Nephron (organoid): ENCODE measurements at regions not wholly inside any gene's neighbourhood (a gene's known extent, or its start where the extent isn't known, plus 50 kb on each side); places are given as distances from the start of the nearest gene placed in this dataset.
"Not testable (repeated sequence)": the region's sequence is repeated elsewhere in the genome, so short reads cannot be mapped to it uniquely, and the experiment has no call there.

ENCODE experiments used
- H3K27ac Mint-ChIP-seq, 3 experiments: 2 replicates each; pipeline ENCODE4 v1.8.0; 2020; ENCODE audit warnings: mixed read lengths in 3 of 3, mild to moderate bottlenecking in 2 of 3, moderate library complexity in 1 of 3
- H3K27me3 Mint-ChIP-seq: 2 replicates; pipeline ENCODE4 v1.8.0; 2021; ENCODE audit warnings: low read depth, mild to moderate bottlenecking, moderate library complexity, mixed read lengths
- H3K36me3 Mint-ChIP-seq: 2 replicates; pipeline ENCODE4 v1.8.0; 2020; ENCODE audit warnings: low read depth, mixed read lengths
- H3K4me1 Mint-ChIP-seq: 2 replicates; pipeline ENCODE4 v1.8.0; 2020; ENCODE audit warnings: mixed read lengths
- H3K4me3 Mint-ChIP-seq, 3 experiments: 2 replicates each; pipeline ENCODE4 v1.8.0; 2020; ENCODE audit warnings: mild to moderate bottlenecking in 3 of 3, mixed read lengths in 3 of 3, moderate library complexity in 2 of 3
- H3K9me3 Mint-ChIP-seq: 2 replicates; pipeline ENCODE4 v1.8.0; 2020; ENCODE audit warnings: mixed read lengths
- TF ChIP-seq, protein P1 (sequence below), 3 experiments: fragments of 200-600 bp; sonication (generic); IDR thresholded peaks; one replicate each; pipeline ENCODE4 v1.5.0; 2021; ENCODE audit warnings: antibody characterized with exemption in 3 of 3; ENCODE audit not compliant: unreplicated experiment in 3 of 3

DNA sequence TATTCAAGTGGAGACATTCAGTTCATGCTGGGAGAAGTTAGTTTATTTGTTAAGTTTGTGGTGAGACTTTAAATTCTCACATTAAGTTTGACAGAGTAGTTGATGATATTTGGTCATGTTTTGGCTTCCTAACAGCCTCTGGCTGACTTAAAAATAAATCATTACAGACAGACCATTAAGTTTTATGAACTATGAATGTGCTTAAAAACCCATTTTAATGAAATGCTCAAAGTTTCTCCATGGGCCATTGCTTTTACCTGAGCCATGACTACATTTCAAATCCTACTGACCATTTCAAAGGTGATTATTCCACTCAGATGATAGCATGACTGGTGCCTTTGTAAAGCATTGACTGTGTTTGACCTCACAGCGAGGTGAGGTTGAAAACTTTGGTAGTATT, 192.7 kb downstream of the LRRC70 start:
- H3K27me3 Mint-ChIP-seq: peaks cover 3% of the 10 kb centered on the region
- no peak overlapping the region for H3K4me3 Mint-ChIP-seq
- TF ChIP-seq, protein P1, sequence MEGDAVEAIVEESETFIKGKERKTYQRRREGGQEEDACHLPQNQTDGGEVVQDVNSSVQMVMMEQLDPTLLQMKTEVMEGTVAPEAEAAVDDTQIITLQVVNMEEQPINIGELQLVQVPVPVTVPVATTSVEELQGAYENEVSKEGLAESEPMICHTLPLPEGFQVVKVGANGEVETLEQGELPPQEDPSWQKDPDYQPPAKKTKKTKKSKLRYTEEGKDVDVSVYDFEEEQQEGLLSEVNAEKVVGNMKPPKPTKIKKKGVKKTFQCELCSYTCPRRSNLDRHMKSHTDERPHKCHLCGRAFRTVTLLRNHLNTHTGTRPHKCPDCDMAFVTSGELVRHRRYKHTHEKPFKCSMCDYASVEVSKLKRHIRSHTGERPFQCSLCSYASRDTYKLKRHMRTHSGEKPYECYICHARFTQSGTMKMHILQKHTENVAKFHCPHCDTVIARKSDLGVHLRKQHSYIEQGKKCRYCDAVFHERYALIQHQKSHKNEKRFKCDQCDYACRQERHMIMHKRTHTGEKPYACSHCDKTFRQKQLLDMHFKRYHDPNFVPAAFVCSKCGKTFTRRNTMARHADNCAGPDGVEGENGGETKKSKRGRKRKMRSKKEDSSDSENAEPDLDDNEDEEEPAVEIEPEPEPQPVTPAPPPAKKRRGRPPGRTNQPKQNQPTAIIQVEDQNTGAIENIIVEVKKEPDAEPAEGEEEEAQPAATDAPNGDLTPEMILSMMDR (IDR thresholded peaks at IDR 0.05; ENCODE audit: unreplicated experiment in 3 of 3): no peak
- H3K9me3 Mint-ChIP-seq: no peaks in the 10 kb centered on the region
- no peaks in the 10 kb centered on the region for H3K4me1 Mint-ChIP-seq
- peak overlapping the region in 1 of 3 experiments; percentile 11 for H3K27ac Mint-ChIP-seq
- no peaks in the 10 kb centered on the region for H3K36me3 Mint-ChIP-seq

DNA sequence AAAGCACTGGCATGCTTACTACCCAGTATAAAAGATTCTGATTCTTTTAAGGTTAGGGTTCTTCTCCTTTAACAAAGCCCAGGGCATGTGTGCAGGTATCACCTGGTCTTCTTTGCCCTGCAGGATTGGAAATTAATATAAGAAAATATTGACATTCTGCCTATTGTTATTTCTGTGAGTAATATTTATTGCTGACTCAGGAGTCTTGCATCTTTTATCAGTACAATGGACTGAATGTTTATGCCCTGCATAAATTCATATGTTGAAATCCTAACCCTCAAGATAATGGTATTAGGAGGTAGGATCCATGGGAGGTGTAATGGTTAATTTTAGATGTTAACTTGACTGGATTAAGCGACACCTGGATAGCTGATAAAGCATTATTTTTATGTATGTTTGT, 189.0 kb downstream of the LRRC70 start:
- H3K27ac Mint-ChIP-seq: no peak overlapping the region
- TF ChIP-seq, protein P1 (IDR thresholded peaks at IDR 0.05; ENCODE audit: unreplicated experiment in 3 of 3): no peak
- no peaks in the 10 kb centered on the region for H3K27me3 Mint-ChIP-seq
- H3K36me3 Mint-ChIP-seq: no peaks in the 10 kb centered on the region
- H3K9me3 Mint-ChIP-seq: no peaks in the 10 kb centered on the region
- no peaks in the 10 kb centered on the region for H3K4me1 Mint-ChIP-seq
- no peak overlapping the region for H3K4me3 Mint-ChIP-seq

DNA sequence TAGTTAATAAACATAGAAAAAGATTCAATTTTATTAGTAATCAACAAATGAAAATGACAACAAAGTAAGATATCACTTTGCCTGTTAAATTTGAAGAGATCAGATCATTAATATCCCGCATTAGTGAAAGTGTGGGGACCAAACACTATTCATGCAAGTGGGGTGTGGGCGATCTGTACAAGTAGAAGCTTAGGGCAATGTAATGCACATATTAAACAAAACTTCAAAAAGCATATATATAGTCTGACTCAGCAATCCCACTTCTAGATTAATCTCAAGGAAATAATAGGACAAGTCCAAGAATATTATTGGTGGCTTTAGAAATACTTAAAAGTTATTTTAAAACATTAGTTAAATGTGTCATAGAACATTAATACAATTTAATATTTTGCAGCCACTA, 188.5 kb downstream of the LRRC70 start:
- Mint-ChIP-seq H3K4me1 (no peaks in the 10 kb centered on the region), H3K36me3 (no peaks in the 10 kb centered on the region), H3K9me3 (no peaks in the 10 kb centered on the region), H3K27me3 (no peaks in the 10 kb centered on the region), H3K27ac (no peak overlapping the region), H3K4me3 (no peak overlapping the region)
- TF ChIP-seq, protein P1 (IDR thresholded peaks at IDR 0.05; ENCODE audit: unreplicated experiment in 3 of 3): no peak

DNA sequence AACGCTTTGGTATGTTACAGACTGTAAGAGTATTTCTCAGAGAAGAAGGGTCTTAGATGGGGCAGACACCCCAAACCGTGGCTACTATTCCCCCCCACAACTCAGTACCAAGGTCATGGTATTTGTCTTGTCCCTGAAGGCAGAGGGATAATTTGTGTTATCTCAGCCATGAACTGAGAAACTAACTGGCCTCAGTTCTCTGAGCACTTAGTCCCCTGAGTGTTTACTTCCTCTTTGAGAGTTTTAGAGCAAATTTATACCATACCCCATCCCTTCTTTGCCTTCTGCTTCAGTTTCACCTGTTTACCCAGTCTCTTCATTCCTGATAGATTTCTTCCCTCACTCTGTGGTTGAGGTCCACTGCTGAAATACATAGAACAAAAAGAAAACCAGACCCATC, 183.9 kb downstream of the LRRC70 start:
- H3K36me3 Mint-ChIP-seq: no peaks in the 10 kb centered on the region
- TF ChIP-seq, protein P1 (IDR thresholded peaks at IDR 0.05; ENCODE audit: unreplicated experiment in 3 of 3): no peak
- peaks cover 4% of the 10 kb centered on the region for H3K9me3 Mint-ChIP-seq
- no peaks in the 10 kb centered on the region for H3K27me3 Mint-ChIP-seq
- no peaks in the 10 kb centered on the region for H3K4me1 Mint-ChIP-seq
- H3K27ac Mint-ChIP-seq: no peak overlapping the region
- H3K4me3 Mint-ChIP-seq: no peak overlapping the region

DNA sequence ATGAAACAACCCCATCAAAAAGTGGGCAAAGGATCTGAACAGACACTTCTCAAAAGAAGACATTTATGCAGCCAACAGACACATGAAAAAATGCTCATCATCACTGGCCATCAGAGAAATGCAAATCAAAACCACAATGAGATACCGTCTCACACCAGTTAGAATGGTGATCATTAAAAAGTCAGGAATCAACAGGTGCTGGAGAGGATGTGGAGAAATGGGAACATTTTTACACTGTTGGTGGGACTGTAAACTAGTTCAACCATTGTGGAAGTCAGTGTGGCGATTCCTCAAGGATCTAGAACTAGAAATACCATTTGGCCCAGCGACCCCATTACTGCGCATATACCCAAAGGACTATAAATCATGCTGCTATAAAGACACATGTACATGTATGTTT, 179.1 kb downstream of the LRRC70 start:
- not testable (repeated sequence) for H3K4me3 Mint-ChIP-seq, H3K27me3 Mint-ChIP-seq, H3K4me1 Mint-ChIP-seq, H3K36me3 Mint-ChIP-seq, H3K27ac Mint-ChIP-seq
- peaks cover 27% of the 10 kb centered on the region for H3K9me3 Mint-ChIP-seq

DNA sequence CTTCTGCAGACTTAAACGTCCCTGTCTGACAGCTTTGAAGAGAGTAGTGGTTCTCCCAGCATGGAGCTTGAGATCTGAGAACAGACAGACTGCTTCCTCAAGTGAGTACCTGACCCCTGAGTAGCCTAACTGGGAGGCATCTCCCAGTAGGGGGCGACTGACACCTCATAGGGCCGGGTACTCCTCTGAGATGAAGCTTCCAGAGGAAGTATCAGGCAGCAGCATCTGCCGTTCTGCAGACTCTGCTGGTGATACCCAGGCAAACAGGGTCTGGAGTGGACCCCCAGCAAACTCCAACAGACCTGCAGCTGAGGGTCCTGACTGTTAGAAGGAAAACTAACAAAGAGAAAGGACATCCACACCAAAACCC, 174.4 kb downstream of the LRRC70 start:
- H3K27me3 Mint-ChIP-seq, H3K36me3 Mint-ChIP-seq, H3K4me3 Mint-ChIP-seq, H3K27ac Mint-ChIP-seq, H3K4me1 Mint-ChIP-seq: not testable (repeated sequence)
- H3K9me3 Mint-ChIP-seq: peaks cover 31% of the 10 kb centered on the region

DNA sequence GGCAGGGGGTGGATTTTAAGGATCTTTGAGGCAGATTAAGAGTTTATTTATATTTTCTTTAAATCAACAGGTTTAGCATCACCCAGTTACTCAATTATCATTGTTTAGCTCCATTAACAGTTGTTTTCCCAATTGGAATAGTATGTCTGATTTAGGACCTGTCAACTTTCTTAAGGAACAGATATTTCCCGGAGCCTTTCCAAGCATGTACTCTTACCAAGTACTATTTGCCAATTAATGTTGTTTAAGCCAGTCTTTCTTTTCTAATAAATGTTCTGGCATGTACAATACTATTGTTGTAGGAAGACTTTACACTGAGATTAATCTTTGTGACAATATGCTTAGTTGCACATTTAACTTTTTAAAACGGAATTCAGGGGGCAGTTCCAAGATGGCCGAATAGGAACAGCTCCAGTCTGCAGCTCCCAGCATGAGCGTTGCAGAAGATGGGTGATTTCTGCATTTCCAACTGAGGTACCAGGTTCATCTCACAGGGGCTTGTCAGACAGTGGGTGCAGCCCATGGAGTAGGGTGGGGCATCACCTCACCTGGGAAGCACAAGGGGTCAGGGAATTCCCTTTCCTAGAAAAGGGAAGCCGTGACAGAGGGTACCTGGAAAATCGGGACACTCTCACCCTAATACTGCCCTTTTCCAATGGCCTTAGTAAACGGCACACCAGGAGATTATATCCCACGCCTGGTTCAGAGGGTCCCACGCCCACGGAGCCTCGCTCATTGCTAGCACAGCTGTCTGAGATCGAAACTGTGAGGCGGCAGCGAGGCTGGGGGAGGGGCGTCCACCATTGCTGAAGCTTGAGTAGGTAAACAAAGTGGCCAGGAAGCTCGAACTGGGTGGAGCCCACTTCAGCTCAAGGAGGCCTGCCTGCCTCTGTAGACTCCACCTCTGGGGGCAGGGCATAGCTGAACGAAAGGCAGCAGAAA, 173.7 kb downstream of the LRRC70 start:
- peak overlapping the region; percentile 75 to 95 (median 84) for H3K27ac Mint-ChIP-seq
- not testable (repeated sequence) for H3K4me1 Mint-ChIP-seq, H3K27me3 Mint-ChIP-seq, H3K36me3 Mint-ChIP-seq, H3K4me3 Mint-ChIP-seq
- peaks cover 31% of the 10 kb centered on the region for H3K9me3 Mint-ChIP-seq
